CD4-positive, alpha-beta memory T cell (primary cell): ENCODE measurements at regions not wholly inside any gene's neighbourhood (a gene's known extent, or its start where the extent isn't known, plus 50 kb on each side); places are given as distances from the start of the nearest gene placed in this dataset.

ENCODE experiments used
- CTCF ChIA-PET: fragments of 350-600 bp; sonication (Branson Sonifier 250); formaldehyde crosslinking; loops from one replicate; lab custom pipeline; 2021; ENCODE audit warnings: inconsistent platforms; ENCODE audit not compliant: partially characterized antibody; lab: Charles Lee
- POLR2A ChIA-PET: fragments of 350-600 bp; sonication (Branson Sonifier 250); formaldehyde crosslinking; loops from one replicate; lab custom pipeline; 2021; ENCODE audit not compliant: partially characterized antibody; lab: Charles Lee
- DNase-seq, 5 donors: peaks; one replicate each; pipeline versions ENCODE4 v3.0.0 to v3.0.0-alpha.2; 2020 to 2022; ENCODE audit warnings: mixed read lengths in 1 of 5
- H3K27ac ChIP-seq: one replicate; pipeline ENCODE4 v1.7.0; 2013; ENCODE audit warnings: low read depth, low read length
- H3K27me3 ChIP-seq: 2 replicates; pipeline ENCODE4 v1.7.0; 2013; ENCODE audit warnings: mild to moderate bottlenecking, low read length, moderate library complexity; ENCODE audit not compliant: insufficient read depth
- H3K36me3 ChIP-seq: 2 replicates; pipeline ENCODE4 v1.7.0; 2013; ENCODE audit warnings: mild to moderate bottlenecking, low read length, moderate library complexity; ENCODE audit not compliant: insufficient read depth
- H3K4me1 ChIP-seq: 2 replicates; pipeline ENCODE4 v1.7.0; 2013; ENCODE audit warnings: mild to moderate bottlenecking, low read length, moderate library complexity; ENCODE audit not compliant: insufficient read depth
- H3K4me3 ChIP-seq, 2 donors: one replicate each; pipeline ENCODE4 v1.7.0; 2013; ENCODE audit warnings: low read length in 2 of 2, mild to moderate bottlenecking in 1 of 2
- H3K9me3 ChIP-seq, 2 donors: one replicate each; pipeline ENCODE4 v1.7.0; 2013; ENCODE audit warnings: low read length in 2 of 2, control low read depth in 1 of 2; ENCODE audit not compliant: control insufficient read depth in 1 of 2
- H3K27ac Mint-ChIP-seq, 7 donors: one replicate each; pipeline ENCODE4 v1.8.0; 2020 to 2021; ENCODE audit warnings: mixed read lengths in 7 of 7, mild to moderate bottlenecking in 6 of 7, inconsistent platforms in 3 of 7, moderate library complexity in 3 of 7
- H3K27me3 Mint-ChIP-seq, 2 donors: one replicate each; pipeline ENCODE4 v1.8.0; 2020 to 2021; ENCODE audit warnings: mixed read lengths in 2 of 2
- H3K36me3 Mint-ChIP-seq, 2 donors: one replicate each; pipeline ENCODE4 v1.8.0; 2020 to 2021; ENCODE audit warnings: mixed read lengths in 2 of 2, inconsistent platforms in 1 of 2, mild to moderate bottlenecking in 1 of 2
- H3K4me1 Mint-ChIP-seq, 4 donors: one replicate each; pipeline ENCODE4 v1.8.0; 2020 to 2021; ENCODE audit warnings: mixed read lengths in 4 of 4, mild to moderate bottlenecking in 1 of 4
- H3K4me3 Mint-ChIP-seq, 8 donors: one replicate each; pipeline ENCODE4 v1.8.0; 2020 to 2021; ENCODE audit warnings: mixed read lengths in 8 of 8, mild to moderate bottlenecking in 7 of 8, moderate library complexity in 6 of 8, inconsistent platforms in 3 of 8
- H3K9me3 Mint-ChIP-seq, 8 donors: one replicate each; pipeline ENCODE4 v1.8.0; 2020 to 2021; ENCODE audit warnings: mixed read lengths in 8 of 8, mild to moderate bottlenecking in 5 of 8, inconsistent platforms in 3 of 8, moderate library complexity in 1 of 8
- intact Hi-C: fragments of 100-400 bp; cut with micrococcal nuclease; formaldehyde crosslinking; loops from one replicate; pipeline ENCODE4 v1.15.1; 2023

GRCh38 chr16:17724242-17724898 lies 253.6 kb upstream of the XYLT1 start:
- no peaks in the 10 kb centered on the region for H3K36me3 Mint-ChIP-seq
- Histone ChIP-seq H3K27ac (no peak overlapping the region), H3K27me3 (no peaks in the 10 kb centered on the region), H3K36me3 (no peaks in the 10 kb centered on the region), H3K4me3 (no peak overlapping the region), H3K4me1 (no peaks in the 10 kb centered on the region), H3K9me3 (no peaks in the 10 kb centered on the region)
- POLR2A ChIA-PET, result no interaction called here
- intact Hi-C loops, result no loop called here
- DNase-seq, result no peak
- H3K27me3 Mint-ChIP-seq, result peaks cover 7 to 10% of the 10 kb centered on the region in 2 donors
- no peaks in the 10 kb centered on the region for H3K4me1 Mint-ChIP-seq
- CTCF ChIA-PET, result no interaction called here
- H3K4me3 Mint-ChIP-seq, result no peak overlapping the region
- H3K27ac Mint-ChIP-seq, result no peak overlapping the region
- H3K9me3 Mint-ChIP-seq, result peaks cover 0 to 2% (median 0%) of the 10 kb centered on the region in 8 donors

- Histone ChIP-seq H3K27ac (no peak overlapping the region), H3K27me3 (no peaks in the 10 kb centered on the region), H3K4me1 (no peaks in the 10 kb centered on the region), H3K9me3 (no peaks in the 10 kb centered on the region), H3K36me3 (no peaks in the 10 kb centered on the region), H3K4me3 (no peak overlapping the region)
- Mint-ChIP-seq H3K27ac (no peak overlapping the region), H3K27me3 (peaks cover 7 to 10% of the 10 kb centered on the region in 2 donors), H3K9me3 (peaks cover 0 to 2% (median 0%) of the 10 kb centered on the region in 8 donors), H3K4me1 (no peaks in the 10 kb centered on the region), H3K4me3 (no peak overlapping the region), H3K36me3 (no peaks in the 10 kb centered on the region)
- POLR2A ChIA-PET, result no interaction called here
- CTCF ChIA-PET, result no interaction called here
- no peak for DNase-seq
- intact Hi-C loops, result no loop called here
Observed at GRCh38 chr16:17723531-17724134, 252.9 kb upstream of the XYLT1 start.

GRCh38 chr16:17718495-17718894 lies 247.7 kb upstream of the XYLT1 start:
- no peaks in the 10 kb centered on the region for H3K4me1 ChIP-seq
- POLR2A ChIA-PET, result no interaction called here
- DNase-seq, result no peak
- H3K36me3 ChIP-seq, result no peaks in the 10 kb centered on the region
- Mint-ChIP-seq H3K9me3 (peaks cover 0 to 6% (median 2%) of the 10 kb centered on the region in 8 donors), H3K27me3 (peaks cover 8 to 14% of the 10 kb centered on the region in 2 donors), H3K36me3 (no peaks in the 10 kb centered on the region), H3K4me3 (no peak overlapping the region), H3K4me1 (no peaks in the 10 kb centered on the region), H3K27ac (no peak overlapping the region)
- no peak overlapping the region for H3K27ac ChIP-seq
- no peaks in the 10 kb centered on the region for H3K9me3 ChIP-seq
- H3K4me3 ChIP-seq, result no peak overlapping the region
- CTCF ChIA-PET, result no interaction called here
- intact Hi-C loops, result no loop called here
- no peaks in the 10 kb centered on the region for H3K27me3 ChIP-seq

- Histone ChIP-seq H3K4me1 (no peaks in the 10 kb centered on the region), H3K27ac (no peak overlapping the region), H3K36me3 (no peaks in the 10 kb centered on the region), H3K4me3 (no peak overlapping the region), H3K27me3 (no peaks in the 10 kb centered on the region), H3K9me3 (no peaks in the 10 kb centered on the region)
- Mint-ChIP-seq H3K9me3 (peaks cover 0 to 5% (median 0%) of the 10 kb centered on the region in 8 donors), H3K4me3 (no peak overlapping the region), H3K4me1 (no peaks in the 10 kb centered on the region), H3K27me3 (peaks cover 0 to 2% of the 10 kb centered on the region in 2 donors), H3K36me3 (no peaks in the 10 kb centered on the region), H3K27ac (no peak overlapping the region)
- DNase-seq, result no peak
- ChIA-PET POLR2A (no interaction called here), CTCF (no interaction called here)
- intact Hi-C loops, result no loop called here
Observed at GRCh38 chr16:17705847-17706246, 235.1 kb upstream of the XYLT1 start.

GRCh38 chr16:17696616-17697015 lies 225.9 kb upstream of the XYLT1 start:
- no peak overlapping the region for H3K4me3 ChIP-seq
- no peaks in the 10 kb centered on the region for H3K36me3 ChIP-seq
- H3K4me1 ChIP-seq, result no peaks in the 10 kb centered on the region
- CTCF ChIA-PET, result no interaction called here
- H3K27ac ChIP-seq, result no peak overlapping the region
- H3K4me3 Mint-ChIP-seq, result no peak overlapping the region
- H3K36me3 Mint-ChIP-seq, result no peaks in the 10 kb centered on the region
- peaks cover 14 to 16% of the 10 kb centered on the region in 2 donors for H3K27me3 Mint-ChIP-seq
- intact Hi-C loops, result no loop called here
- no peaks in the 10 kb centered on the region for H3K27me3 ChIP-seq
- DNase-seq, result no peak
- H3K4me1 Mint-ChIP-seq, result no peaks in the 10 kb centered on the region
- H3K9me3 ChIP-seq, result no peaks in the 10 kb centered on the region
- peaks cover 0 to 1% (median 0%) of the 10 kb centered on the region in 8 donors for H3K9me3 Mint-ChIP-seq
- POLR2A ChIA-PET, result no interaction called here
- H3K27ac Mint-ChIP-seq, result no peak overlapping the region

- no peak for DNase-seq
- H3K27ac ChIP-seq, result no peak overlapping the region
- H3K4me1 ChIP-seq, result no peaks in the 10 kb centered on the region
- no peaks in the 10 kb centered on the region for H3K4me1 Mint-ChIP-seq
- H3K27ac Mint-ChIP-seq, result no peak overlapping the region
- H3K36me3 Mint-ChIP-seq, result no peaks in the 10 kb centered on the region
- peaks cover 11 to 12% of the 10 kb centered on the region in 2 donors for H3K27me3 Mint-ChIP-seq
- ChIA-PET POLR2A (no interaction called here), CTCF (no interaction called here)
- no peaks in the 10 kb centered on the region for H3K36me3 ChIP-seq
- intact Hi-C loops, result no loop called here
- H3K4me3 ChIP-seq, result no peak overlapping the region
- H3K4me3 Mint-ChIP-seq, result no peak overlapping the region
- H3K27me3 ChIP-seq, result no peaks in the 10 kb centered on the region
- H3K9me3 Mint-ChIP-seq, result no peaks in the 10 kb centered on the region
- H3K9me3 ChIP-seq, result no peaks in the 10 kb centered on the region
Observed at GRCh38 chr16:17692484-17692883, 221.7 kb upstream of the XYLT1 start.

GRCh38 chr16:17691899-17692176 lies 221.1 kb upstream of the XYLT1 start:
- Mint-ChIP-seq H3K27ac (no peak overlapping the region), H3K36me3 (no peaks in the 10 kb centered on the region), H3K4me1 (no peaks in the 10 kb centered on the region), H3K4me3 (no peak overlapping the region), H3K27me3 (peaks cover 9 to 11% of the 10 kb centered on the region in 2 donors), H3K9me3 (no peaks in the 10 kb centered on the region)
- POLR2A ChIA-PET, result no interaction called here
- CTCF ChIA-PET, result no interaction called here
- DNase-seq, result no peak
- no peaks in the 10 kb centered on the region for H3K4me1 ChIP-seq
- no peak overlapping the region for H3K27ac ChIP-seq
- no peaks in the 10 kb centered on the region for H3K27me3 ChIP-seq
- H3K36me3 ChIP-seq, result no peaks in the 10 kb centered on the region
- intact Hi-C loops, result no loop called here
- no peak overlapping the region for H3K4me3 ChIP-seq
- H3K9me3 ChIP-seq, result no peaks in the 10 kb centered on the region
